ENCODE measurements at regions not wholly inside any gene's neighbourhood (a gene's known extent, or its start where the extent isn't known, plus 50 kb on each side); places are given as distances from the start of the nearest gene placed in this dataset.

- no peak for ATAC-seq
Observed at GRCh38 chr6:125498606-125499005, 196.8 kb upstream of the HDDC2 start.

- no peak for ATAC-seq
Observed at GRCh38 chr6:125499535-125499934, 197.8 kb upstream of the HDDC2 start.

- no peak for ATAC-seq
Observed at GRCh38 chr6:125503181-125503580, 201.4 kb upstream of the HDDC2 start.

DNA sequence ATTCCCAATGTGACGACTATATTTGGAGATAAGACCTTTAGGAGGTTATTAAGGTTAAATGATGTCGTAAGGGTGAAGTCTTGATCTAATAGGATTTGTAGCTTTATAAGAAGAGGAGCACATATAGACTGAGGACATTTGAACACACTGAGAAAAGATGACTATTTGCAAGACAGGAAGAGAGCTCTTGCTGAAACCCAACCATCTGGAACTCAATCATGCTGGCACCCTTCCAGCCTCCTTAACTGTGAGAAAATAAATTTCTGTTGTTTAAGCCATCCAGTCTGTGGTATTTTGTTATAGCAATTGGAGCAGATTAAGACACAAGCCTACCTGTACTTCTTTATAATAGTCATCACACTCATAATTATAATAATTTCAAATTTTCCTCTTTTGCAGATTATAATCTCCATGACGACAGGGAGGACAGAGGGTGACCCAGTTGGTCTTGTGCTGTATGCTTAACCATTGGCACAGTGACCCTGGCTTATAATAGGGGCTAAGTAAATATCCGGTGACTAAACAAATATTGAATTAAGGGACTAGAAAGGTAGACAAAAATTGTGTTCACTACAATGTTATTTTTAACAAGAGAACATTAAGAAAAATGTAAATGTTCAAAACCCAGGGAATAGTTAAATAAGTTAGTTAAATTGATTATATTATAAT, 206.4 kb upstream of the HDDC2 start:
- ATAC-seq: no peak

- ATAC-seq: no peak
Observed at GRCh38 chr6:125508793-125509192, 207.0 kb upstream of the HDDC2 start.

DNA sequence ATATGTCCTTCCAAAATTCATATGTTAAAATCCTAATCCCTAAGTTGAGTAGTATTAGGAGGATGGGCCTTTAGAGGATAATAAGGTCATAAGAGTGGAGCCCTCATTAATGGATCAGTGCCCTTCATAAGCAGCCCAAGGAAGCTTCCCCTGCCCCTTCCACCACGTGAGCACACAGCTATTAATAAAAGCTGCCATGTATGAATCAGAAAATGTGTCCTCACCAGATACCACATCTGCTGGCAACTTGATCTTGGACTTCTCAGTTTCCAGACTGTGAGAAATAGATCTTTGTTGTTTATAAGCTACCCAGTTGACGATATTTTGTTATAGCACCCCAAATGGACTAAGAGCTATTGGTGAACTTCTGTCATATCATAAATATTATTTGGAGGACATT, 207.7 kb upstream of the HDDC2 start:
- no peak for ATAC-seq

- no peak for ATAC-seq
Observed at GRCh38 chr6:125510405-125510804, 208.6 kb upstream of the HDDC2 start.

GRCh38 chr6:125511809-125512396, 210.1 kb upstream of the HDDC2 start:
- ATAC-seq: no peak

- ATAC-seq: peak; percentile 45
Observed at GRCh38 chr6:125512621-125513020, 210.9 kb upstream of the HDDC2 start.

DNA sequence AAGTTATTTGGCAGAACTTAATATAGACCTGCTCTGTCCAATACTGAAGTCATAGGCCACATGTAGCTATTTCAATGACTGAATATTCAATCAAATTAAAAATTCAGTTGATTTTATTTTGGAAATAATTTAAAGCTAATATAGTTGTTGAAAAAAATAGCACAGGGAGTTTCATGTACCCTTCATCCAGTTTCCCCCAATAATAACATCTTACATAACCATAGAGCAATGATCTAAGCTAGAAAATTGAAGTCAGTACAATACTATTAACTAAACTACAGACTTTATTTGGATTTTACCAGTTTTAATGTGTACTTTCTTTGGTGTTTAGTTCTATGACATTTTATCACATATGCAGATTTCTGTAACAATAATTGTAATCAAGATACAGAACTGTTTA, 212.2 kb upstream of the HDDC2 start:
- no peak for ATAC-seq

DNA sequence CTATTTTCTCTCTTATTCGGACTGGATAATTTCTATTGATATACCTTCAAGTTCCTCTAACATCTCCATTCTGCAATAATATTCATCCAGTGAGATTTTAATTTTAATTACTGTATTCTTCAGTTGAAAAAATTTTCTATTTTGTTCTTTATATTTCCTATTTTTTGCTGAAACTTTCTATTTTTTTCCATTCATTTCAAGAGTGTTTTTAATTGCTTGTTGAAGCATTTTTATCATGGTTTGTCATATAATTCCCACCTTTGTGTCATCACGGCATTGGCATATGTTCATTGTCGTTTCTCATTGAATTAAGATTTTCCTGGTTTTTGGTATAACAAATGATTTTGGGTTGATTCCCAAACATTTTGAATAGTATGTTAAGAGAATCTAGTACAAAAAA, 214.9 kb upstream of the HDDC2 start:
- no peak for ATAC-seq

GRCh38 chr6:125519367-125519766, 217.6 kb upstream of the HDDC2 start:
- ATAC-seq: no peak

DNA sequence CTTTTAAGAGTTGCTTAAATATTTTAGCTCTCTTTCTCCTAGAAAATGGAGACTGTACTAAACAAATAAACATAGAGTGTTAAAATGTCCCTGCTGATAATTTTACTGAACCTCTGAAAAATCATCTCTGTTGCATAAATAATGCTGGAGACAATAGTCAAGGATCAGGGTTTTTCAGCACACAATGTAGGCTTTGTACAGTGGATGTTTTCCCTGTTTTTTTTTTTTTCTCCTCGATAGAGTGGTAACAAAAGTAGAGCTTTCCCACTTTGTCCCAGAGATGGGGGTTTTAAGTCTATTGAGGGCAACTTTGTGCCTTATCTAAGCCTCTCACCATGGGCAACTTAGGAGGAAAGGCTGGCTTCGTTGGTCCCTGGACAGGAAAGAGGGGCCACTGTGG, 222.6 kb upstream of the HDDC2 start:
- no peak for ATAC-seq

DNA sequence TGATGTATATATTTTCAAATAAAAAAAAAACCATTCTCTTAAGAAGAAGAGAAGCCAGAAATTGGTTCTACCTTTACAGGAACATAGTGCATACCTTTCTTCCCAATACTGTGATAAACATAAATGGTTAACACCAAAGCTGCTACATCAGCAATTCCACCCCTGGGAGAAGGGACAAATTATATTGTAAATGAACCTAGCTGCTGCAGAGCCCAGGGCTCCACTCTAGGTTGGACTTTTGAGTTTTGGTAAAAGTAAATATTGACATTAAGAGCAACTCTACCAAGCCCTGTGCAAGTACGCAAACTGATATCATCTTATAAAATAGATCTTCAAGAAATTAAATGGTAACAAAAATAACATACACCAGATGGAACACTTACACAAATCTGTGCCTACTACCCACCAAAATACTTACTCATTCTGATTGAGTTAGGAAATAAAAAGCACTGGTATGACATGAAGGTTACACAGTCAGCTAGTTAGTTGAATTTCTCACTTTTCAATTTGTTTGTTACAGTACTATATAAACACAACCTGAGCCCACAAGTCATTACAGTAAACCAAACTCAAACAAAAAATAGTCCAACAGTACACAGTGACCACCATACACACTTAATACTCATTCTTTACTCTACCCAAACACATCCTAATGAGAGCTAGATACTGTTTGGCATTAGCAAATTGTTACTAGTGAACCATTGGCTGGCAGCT, 223.3 kb upstream of the HEY2 start:
- ATAC-seq: no peak

DNA sequence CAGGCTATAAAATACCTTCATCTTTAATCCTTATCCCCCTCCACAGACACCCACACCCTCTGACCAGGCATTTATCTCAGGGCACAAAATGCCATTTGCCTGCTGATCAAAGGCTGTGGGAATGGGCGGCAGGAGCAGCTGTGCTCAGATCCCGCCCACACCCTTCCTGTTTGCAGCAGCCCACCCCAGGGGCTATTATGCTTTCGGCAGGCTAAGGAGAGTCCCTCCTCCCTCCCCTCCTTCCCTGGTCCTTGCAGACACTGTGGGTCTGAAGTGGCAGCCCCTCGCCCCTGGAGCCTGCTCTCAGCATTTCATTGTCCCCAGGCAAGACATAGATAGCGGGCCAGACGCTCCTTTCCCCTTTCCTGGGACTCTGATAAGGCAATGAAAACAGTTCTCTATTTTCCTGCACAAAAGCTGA, 220.8 kb upstream of the HEY2 start:
- ATAC-seq: no peak

DNA sequence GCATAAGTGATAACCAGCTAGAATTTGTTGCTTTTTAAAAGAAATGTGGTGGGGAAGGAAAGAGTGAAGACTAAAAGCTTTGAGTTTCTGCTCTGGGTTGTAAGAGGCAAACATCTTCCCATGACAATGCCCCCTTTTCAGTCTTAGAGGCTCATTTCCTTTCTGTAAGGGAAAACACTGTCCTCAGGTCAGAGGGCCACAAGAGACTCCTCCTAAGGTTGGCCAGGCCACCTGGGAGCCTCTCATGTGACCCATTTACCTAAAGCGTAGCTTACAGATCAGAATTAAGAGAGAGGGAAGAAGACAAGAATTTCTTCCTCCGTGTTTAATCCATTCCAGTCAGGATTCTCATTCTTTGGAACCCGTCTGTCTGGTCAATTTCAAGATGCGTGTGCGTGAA, 220.4 kb upstream of the HEY2 start:
- no peak for ATAC-seq

DNA sequence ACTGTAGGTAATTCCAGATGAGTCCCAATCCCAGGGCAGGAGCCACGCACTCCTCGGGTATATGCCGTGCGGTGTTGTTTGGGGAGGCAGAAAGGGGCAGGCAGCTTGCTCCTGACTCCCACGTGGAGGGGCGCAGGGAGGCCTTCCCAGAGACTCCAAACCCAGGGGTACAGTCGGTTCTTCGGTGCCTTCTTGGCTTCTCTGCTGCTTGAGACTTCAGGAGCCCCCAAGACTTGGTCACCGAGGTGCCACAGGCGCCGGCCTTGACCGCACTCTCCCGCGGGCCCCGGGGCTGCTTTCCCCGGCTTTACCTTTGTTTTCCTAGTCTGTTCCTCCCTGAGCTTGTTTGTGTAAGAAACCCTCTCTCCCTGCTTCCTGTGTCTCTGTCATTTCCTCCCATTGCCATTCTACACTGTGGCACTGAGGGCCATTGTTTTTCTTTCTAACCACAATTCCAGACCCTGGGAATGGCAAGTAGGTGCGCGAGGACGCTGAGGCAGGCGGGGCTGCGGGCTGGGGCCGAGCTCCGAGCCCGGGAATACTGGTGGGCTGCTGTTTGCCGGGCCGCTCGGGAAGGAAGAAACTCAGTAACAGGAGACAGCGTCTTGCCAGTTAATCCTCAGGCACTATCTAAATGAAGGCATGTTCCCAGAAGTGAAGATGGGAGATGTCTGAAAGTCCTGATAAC, 215.6 kb upstream of the HEY2 start:
- ATAC-seq: no peak

- no peak for ATAC-seq
Observed at GRCh38 chr6:125534430-125535263, 214.8 kb upstream of the HEY2 start.

GRCh38 chr6:125537090-125537489, 212.3 kb upstream of the HEY2 start:
- ATAC-seq: no peak

GRCh38 chr6:125539892-125540291, 209.5 kb upstream of the HEY2 start:
- no peak for ATAC-seq

- no peak for ATAC-seq
Observed at GRCh38 chr6:125544819-125545218, 204.6 kb upstream of the HEY2 start.

DNA sequence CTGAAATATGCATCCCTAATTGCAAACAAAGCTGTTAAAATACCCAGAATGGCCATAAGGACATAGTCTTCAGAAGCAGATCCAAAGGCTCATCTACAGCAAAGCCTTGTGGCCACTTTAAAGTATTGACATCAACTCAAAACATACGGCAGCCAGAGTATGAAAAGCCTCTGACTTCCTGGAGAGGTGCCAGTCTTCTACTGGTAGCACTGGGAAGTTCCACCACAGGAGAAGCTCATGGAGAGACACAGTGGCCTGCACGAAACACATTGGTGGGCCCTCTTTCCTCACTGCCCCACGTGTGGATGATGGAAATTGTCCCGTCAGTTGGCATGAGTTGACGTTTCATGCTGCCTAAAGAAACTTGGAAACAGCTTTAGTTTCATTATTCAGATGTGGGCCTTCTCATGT, 202.6 kb upstream of the HEY2 start:
- no peak for ATAC-seq

GRCh38 chr6:125547381-125547780, 202.1 kb upstream of the HEY2 start:
- ATAC-seq: no peak
